ENCODE measurements at regions not wholly inside any gene's neighbourhood (a gene's known extent, or its start where the extent isn't known, plus 50 kb on each side); places are given as distances from the start of the nearest gene placed in this dataset.

GRCh38 chr5:100249884-100250269 is 285.3 kb upstream of the FAM174A start:
- no peak for TF ChIP-seq CSDC2 (CRISPR knock-in tag; IDR thresholded peaks at IDR 0.05)
- no peak for ATAC-seq

GRCh38 chr5:100249211-100249883 is 285.8 kb upstream of the FAM174A start:
- TF ChIP-seq CREB5 (CRISPR knock-in tag; IDR thresholded peaks at IDR 0.05; ENCODE audit: low read depth) (no peak), PPARA (CRISPR knock-in tag; IDR thresholded peaks at IDR 0.05; ENCODE audit: borderline replicate concordance) (no peak), ARNTL (CRISPR knock-in tag; IDR thresholded peaks at IDR 0.05; ENCODE audit: borderline replicate concordance, low read depth) (no peak), GLIS3 (CRISPR knock-in tag; IDR thresholded peaks at IDR 0.05) (no peak), PATZ1 (CRISPR knock-in tag; IDR thresholded peaks at IDR 0.05; ENCODE audit: borderline replicate concordance) (no peak), ZNF8 (CRISPR knock-in tag; IDR thresholded peaks at IDR 0.05) (no peak), RARB (CRISPR knock-in tag; IDR thresholded peaks at IDR 0.05) (no peak)
- ATAC-seq: no peak

GRCh38 chr5:100232736-100233135 is 302.4 kb upstream of the FAM174A start:
- no peak for ATAC-seq

More at GRCh38 chr5:100232736-100233135, 302.4 kb upstream of the FAM174A start:
- TF ChIP-seq PPARA (CRISPR knock-in tag; IDR thresholded peaks at IDR 0.05; ENCODE audit: borderline replicate concordance) (no peak), SNAI2 (CRISPR knock-in tag; IDR thresholded peaks at IDR 0.05) (no peak), BACH2 (CRISPR knock-in tag; IDR thresholded peaks at IDR 0.05; ENCODE audit: borderline replicate concordance) (no peak), GLIS3 (CRISPR knock-in tag; IDR thresholded peaks at IDR 0.05) (no peak), ZFP3 (CRISPR knock-in tag; IDR thresholded peaks at IDR 0.05) (no peak), TSHZ2 (CRISPR knock-in tag; IDR thresholded peaks at IDR 0.05) (no peak), CREB5 (CRISPR knock-in tag; IDR thresholded peaks at IDR 0.05; ENCODE audit: low read depth) (no peak), ZNF8 (CRISPR knock-in tag; IDR thresholded peaks at IDR 0.05) (no peak), ZFP30 (CRISPR knock-in tag; IDR thresholded peaks at IDR 0.05) (no peak), TCF4 (CRISPR knock-in tag; IDR thresholded peaks at IDR 0.05; ENCODE audit: borderline replicate concordance) (no peak), TOX (CRISPR knock-in tag; IDR thresholded peaks at IDR 0.05; ENCODE audit: borderline replicate concordance) (no peak), ISL1 (CRISPR knock-in tag; IDR thresholded peaks at IDR 0.05) (no peak), ESRRG (CRISPR knock-in tag; IDR thresholded peaks at IDR 0.05) (no peak), CSRNP3 (CRISPR knock-in tag; IDR thresholded peaks at IDR 0.05) (no peak)

Measured in SK-N-SH treated with all-trans-retinoic acid at 6 μM for 48 hours (cell line).